Upper lobe of left lung (tissue), 4 donors: ENCODE measurements at regions not wholly inside any gene's neighbourhood (a gene's known extent, or its start where the extent isn't known, plus 50 kb on each side); places are given as distances from the start of the nearest gene placed in this dataset.

ENCODE experiments used
- POLR2AphosphoS5 ChIP-seq, 2 donors: sonication (generic); formaldehyde crosslinking; IDR thresholded peaks; one replicate each; pipeline ENCODE4 v1.5.1; 2017; ENCODE audit warnings: antibody characterized with exemption in 2 of 2
- TF ChIP-seq, protein P1 (sequence below), 6 experiments: fragments of 450-650 bp in 4 of 6; fragments of 200-600 bp in 2 of 6; sonication (generic) in 2 of 6; IDR thresholded peaks; one replicate each; pipeline ENCODE4 v1.5.1; 2016 to 2019; ENCODE audit warnings: antibody characterized with exemption in 6 of 6

DNA sequence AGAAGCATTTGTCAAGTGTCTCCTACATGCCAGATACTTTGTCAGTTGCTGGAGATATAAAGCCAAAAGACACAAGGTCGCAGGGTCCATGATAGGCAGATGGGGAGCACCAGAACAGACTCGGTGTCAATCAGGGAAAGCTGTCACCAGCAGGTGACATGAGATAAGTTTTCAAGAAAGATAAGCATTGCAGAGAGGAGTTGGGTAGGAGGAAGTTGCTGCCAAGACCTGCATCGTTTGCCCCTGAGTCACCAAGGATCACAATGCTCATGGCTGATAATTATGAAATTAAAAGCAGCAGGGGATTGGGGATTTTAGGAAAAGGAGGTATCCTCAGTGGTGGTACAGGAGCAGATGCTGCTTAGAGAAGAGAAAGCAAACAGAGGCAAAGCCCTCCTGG is 551.1 kb upstream of the CDH11 start:
- no peak for TF ChIP-seq POLR2AphosphoS5 (IDR thresholded peaks at IDR 0.05)
- TF ChIP-seq, protein P1, sequence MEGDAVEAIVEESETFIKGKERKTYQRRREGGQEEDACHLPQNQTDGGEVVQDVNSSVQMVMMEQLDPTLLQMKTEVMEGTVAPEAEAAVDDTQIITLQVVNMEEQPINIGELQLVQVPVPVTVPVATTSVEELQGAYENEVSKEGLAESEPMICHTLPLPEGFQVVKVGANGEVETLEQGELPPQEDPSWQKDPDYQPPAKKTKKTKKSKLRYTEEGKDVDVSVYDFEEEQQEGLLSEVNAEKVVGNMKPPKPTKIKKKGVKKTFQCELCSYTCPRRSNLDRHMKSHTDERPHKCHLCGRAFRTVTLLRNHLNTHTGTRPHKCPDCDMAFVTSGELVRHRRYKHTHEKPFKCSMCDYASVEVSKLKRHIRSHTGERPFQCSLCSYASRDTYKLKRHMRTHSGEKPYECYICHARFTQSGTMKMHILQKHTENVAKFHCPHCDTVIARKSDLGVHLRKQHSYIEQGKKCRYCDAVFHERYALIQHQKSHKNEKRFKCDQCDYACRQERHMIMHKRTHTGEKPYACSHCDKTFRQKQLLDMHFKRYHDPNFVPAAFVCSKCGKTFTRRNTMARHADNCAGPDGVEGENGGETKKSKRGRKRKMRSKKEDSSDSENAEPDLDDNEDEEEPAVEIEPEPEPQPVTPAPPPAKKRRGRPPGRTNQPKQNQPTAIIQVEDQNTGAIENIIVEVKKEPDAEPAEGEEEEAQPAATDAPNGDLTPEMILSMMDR (IDR thresholded peaks at IDR 0.05), result no peak
